Fibroblast of lung (primary cell): ENCODE measurements at regions not wholly inside any gene's neighbourhood (a gene's known extent, or its start where the extent isn't known, plus 50 kb on each side); places are given as distances from the start of the nearest gene placed in this dataset.

Experiments
- EZH2 ChIP-seq: IDR thresholded peaks from 2 replicates; pipeline ENCODE4 v1.5.1; 2012; ENCODE audit warnings: low read length, control low read depth, mild to moderate bottlenecking; ENCODE audit errors: missing control alignments
- TF ChIP-seq, protein P1 (sequence below), 2 donors: IDR thresholded peaks in 1 of 2; conservative IDR thresholded peaks in 1 of 2; 1 replicate in 1 of 2; 2 replicates in 1 of 2; pipeline ENCODE4 v1.5.1; 2011 to 2012; ENCODE audit warnings: low read length in 2 of 2, control low read depth in 1 of 2, inconsistent platforms in 1 of 2, low read depth in 1 of 2, mild to moderate bottlenecking in 1 of 2

DNA sequence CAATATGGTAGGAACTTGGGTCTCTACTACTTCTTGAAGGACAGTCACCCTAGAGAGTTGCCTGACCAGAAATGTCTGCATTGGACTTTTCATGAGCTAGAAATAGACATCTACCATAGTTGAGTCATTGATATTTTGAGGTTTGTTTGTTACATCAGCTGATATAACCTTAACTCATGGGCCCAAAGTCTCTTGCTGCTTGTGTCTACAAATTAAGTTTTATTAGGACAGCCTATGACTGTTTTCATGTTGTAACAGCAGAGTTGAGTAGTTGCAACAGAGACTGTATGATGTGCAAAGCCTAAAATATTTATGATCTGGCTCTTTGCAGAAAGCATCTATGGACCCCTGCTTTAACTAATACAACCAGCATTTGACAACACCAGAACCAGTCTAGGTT lies 155.3 kb downstream of the MIAT start:
- TF ChIP-seq, protein P1, sequence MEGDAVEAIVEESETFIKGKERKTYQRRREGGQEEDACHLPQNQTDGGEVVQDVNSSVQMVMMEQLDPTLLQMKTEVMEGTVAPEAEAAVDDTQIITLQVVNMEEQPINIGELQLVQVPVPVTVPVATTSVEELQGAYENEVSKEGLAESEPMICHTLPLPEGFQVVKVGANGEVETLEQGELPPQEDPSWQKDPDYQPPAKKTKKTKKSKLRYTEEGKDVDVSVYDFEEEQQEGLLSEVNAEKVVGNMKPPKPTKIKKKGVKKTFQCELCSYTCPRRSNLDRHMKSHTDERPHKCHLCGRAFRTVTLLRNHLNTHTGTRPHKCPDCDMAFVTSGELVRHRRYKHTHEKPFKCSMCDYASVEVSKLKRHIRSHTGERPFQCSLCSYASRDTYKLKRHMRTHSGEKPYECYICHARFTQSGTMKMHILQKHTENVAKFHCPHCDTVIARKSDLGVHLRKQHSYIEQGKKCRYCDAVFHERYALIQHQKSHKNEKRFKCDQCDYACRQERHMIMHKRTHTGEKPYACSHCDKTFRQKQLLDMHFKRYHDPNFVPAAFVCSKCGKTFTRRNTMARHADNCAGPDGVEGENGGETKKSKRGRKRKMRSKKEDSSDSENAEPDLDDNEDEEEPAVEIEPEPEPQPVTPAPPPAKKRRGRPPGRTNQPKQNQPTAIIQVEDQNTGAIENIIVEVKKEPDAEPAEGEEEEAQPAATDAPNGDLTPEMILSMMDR (conservative IDR thresholded peaks at IDR 0.05 in 1 of 2, IDR thresholded peaks at IDR 0.05 in 1 of 2; ENCODE audit: low read depth in 1 of 2, low read length in 2 of 2) = no peak
- TF ChIP-seq EZH2 = no peak
